ENCODE measurements at regions not wholly inside any gene's neighbourhood (a gene's known extent, or its start where the extent isn't known, plus 50 kb on each side); places are given as distances from the start of the nearest gene placed in this dataset.

DNA sequence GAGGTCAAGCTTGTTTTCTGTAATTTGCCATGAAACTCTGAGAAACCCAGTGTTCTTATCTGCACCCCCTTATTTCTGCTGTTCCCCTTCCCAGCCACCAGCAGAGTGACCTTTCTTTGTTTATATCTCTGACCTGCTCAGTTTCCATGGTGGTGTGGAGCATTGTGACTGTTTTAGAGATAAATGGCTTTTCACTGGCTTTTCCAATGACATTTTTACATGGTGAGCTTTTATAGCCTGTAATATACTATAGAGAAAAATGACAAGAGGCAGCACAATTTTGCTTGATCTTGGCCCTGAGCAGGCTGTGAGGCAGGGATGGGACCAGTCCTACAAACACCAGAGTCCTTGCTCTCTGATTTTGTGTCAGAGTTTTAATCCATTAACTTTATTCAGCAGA, 233.9 kb downstream of the FAT3 start:
- Histone ChIP-seq H3K9me3 (no peaks in the 10 kb centered on the region), H3K36me3 (no peaks in the 10 kb centered on the region), H3K27ac (no peak overlapping the region), H3K27me3 (no peaks in the 10 kb centered on the region), H3K4me3 (no peak overlapping the region), H3K4me1 (no peaks in the 10 kb centered on the region)
- ATAC-seq, result no peak
- DNase-seq, result no peak
- TF ChIP-seq CTCF (IDR thresholded peaks at IDR 0.05) (no peak), POLR2A (IDR thresholded peaks at IDR 0.05) (no peak)
- intact Hi-C loops (cut with DNase I), result no loop called here

- intact Hi-C loops (cut with DNase I), result no loop called here
- no peaks in the 10 kb centered on the region for H3K4me1 ChIP-seq
- H3K36me3 ChIP-seq, result no peaks in the 10 kb centered on the region
- no peaks in the 10 kb centered on the region for H3K9me3 ChIP-seq
- no peak overlapping the region for H3K4me3 ChIP-seq
- DNase-seq (no peak), ATAC-seq (no peak)
- WGBS, 4 donors, result 83 to 91% (median 85%) methylated on average over 4 of the region's 4 CpGs
- TF ChIP-seq CTCF (IDR thresholded peaks at IDR 0.05) (no peak), POLR2A (IDR thresholded peaks at IDR 0.05) (no peak)
- H3K27me3 ChIP-seq, result no peaks in the 10 kb centered on the region
- H3K27ac ChIP-seq, result no peak overlapping the region
These were observed 235.6 kb downstream of the FAT3 start for GRCh38 chr11:92460213-92460612.

- ATAC-seq (no peak), DNase-seq (no peak)
- Histone ChIP-seq H3K9me3 (no peaks in the 10 kb centered on the region), H3K36me3 (no peaks in the 10 kb centered on the region), H3K27ac (no peak overlapping the region), H3K27me3 (no peaks in the 10 kb centered on the region), H3K4me1 (no peaks in the 10 kb centered on the region), H3K4me3 (no peak overlapping the region)
- intact Hi-C loops (cut with DNase I), result no loop called here
- TF ChIP-seq POLR2A (IDR thresholded peaks at IDR 0.05) (no peak), CTCF (IDR thresholded peaks at IDR 0.05) (no peak)
- WGBS, 4 donors, result 84 to 93% (median 86%) methylated on average over 3 of the region's 3 CpGs
These were observed 236.8 kb downstream of the FAT3 start for GRCh38 chr11:92461447-92461846.

- Histone ChIP-seq H3K27me3 (no peaks in the 10 kb centered on the region), H3K4me3 (no peak overlapping the region), H3K36me3 (no peaks in the 10 kb centered on the region), H3K27ac (no peak overlapping the region), H3K9me3 (no peaks in the 10 kb centered on the region), H3K4me1 (no peaks in the 10 kb centered on the region)
- TF ChIP-seq CTCF (IDR thresholded peaks at IDR 0.05), result no peak
- TF ChIP-seq POLR2A (IDR thresholded peaks at IDR 0.05), result no peak
- DNase-seq (no peak), ATAC-seq (no peak)
- WGBS, 4 donors, result 66 to 89% (median 78%) methylated on average over 1 of the region's 1 CpG
- intact Hi-C loops (cut with DNase I), result no loop called here
These were observed 238.2 kb downstream of the FAT3 start for GRCh38 chr11:92462821-92463220.

Data from heart left ventricle (tissue), 16 donors.